Pancreas (tissue), 10 donors: ENCODE measurements at regions not wholly inside any gene's neighbourhood (a gene's known extent, or its start where the extent isn't known, plus 50 kb on each side); places are given as distances from the start of the nearest gene placed in this dataset.
"Not testable (repeated sequence)": the region's sequence is repeated elsewhere in the genome, so short reads cannot be mapped to it uniquely, and the experiment has no call there.

Source experiments
- ATAC-seq, 4 donors: fragments of 200-7000 bp; cut with Tn5 transposase; one replicate each; pipeline versions ENCODE4 v1.8.0 to v1.9.1; 2020; ENCODE audit warnings: mild to moderate bottlenecking in 4 of 4, moderate library complexity in 4 of 4
- DNase-seq, 6 donors: peaks; one replicate each; pipeline ENCODE4 v3.0.0-alpha.2; 2020
- FAIRE-seq: peaks from 2 replicates; lab custom pipeline; 2012; peaks lifted over from hg19 to GRCh38; lab: Jason Lieb, UNC
- H3K27ac ChIP-seq, 4 donors: fragments of 200-600 bp; sonication (generic); 1 replicate in 3 of 4; 2 replicates in 1 of 4; pipeline versions ENCODE4 v1.5.0 to v1.8.0; 2020
- H3K27me3 ChIP-seq, 4 donors: fragments of 200-600 bp; one replicate each; pipeline ENCODE4 v1.8.0; 2021
- H3K36me3 ChIP-seq, 3 donors: fragments of 200-600 bp; sonication (generic) in 1 of 3; one replicate each; pipeline versions ENCODE4 v1.5.0 to v1.8.0; 2020 to 2021
- H3K4me1 ChIP-seq, 3 donors: fragments of 200-600 bp; one replicate each; pipeline ENCODE4 v1.8.0; 2021
- H3K4me3 ChIP-seq, 4 donors: fragments of 200-600 bp; sonication (generic) in 2 of 4; one replicate each; pipeline versions ENCODE4 v1.5.0 to v1.8.0; 2020 to 2021
- H3K9me3 ChIP-seq, 4 donors: fragments of 200-600 bp; one replicate each; pipeline ENCODE4 v1.8.0; 2021
- WGBS, 2 donors: extraction: QIAGEN DNeasy Blood & Tissue Kit; methylation state at CpG; one replicate each; pipeline ENCODE4 v1.1.7; 2013; 5-methylcytosine and 5-hydroxymethylcytosine counted together
- intact Hi-C, 3 donors: fragments of 100-400 bp; cut with DNase I; formaldehyde crosslinking; loops; one replicate each; pipeline versions ENCODE4 v1.11.1 to v1.14.2; 2022
- TF ChIP-seq, protein P1 (sequence below), 4 donors: fragments of 200-600 bp; sonication (generic) in 3 of 4; IDR thresholded peaks; one replicate each; pipeline versions ENCODE4 v1.5.0 to v1.8.0; 2021; ENCODE audit warnings: antibody characterized with exemption in 4 of 4
- donor health status: healthy with polysubstance abuse.
- donor health status: DM: no; HTN: no; CAD: no; lungs with moderate emphysema.
- donor health status: DM: no; HTN: no; CAD: no.
- donor health status: control.
- donor health status: control.
- donor health status: Bipolar disorder and iron deficiency.
- donor health status: DM: yes; HTN: yes; CAD: no.
- donor health status: DM: no; HTN: no; CAD: no.
- donor health status: DM: no; HTN: no; CAD: no.
- donor health status: DM: yes; HTN: yes; CAD: no.

DNA sequence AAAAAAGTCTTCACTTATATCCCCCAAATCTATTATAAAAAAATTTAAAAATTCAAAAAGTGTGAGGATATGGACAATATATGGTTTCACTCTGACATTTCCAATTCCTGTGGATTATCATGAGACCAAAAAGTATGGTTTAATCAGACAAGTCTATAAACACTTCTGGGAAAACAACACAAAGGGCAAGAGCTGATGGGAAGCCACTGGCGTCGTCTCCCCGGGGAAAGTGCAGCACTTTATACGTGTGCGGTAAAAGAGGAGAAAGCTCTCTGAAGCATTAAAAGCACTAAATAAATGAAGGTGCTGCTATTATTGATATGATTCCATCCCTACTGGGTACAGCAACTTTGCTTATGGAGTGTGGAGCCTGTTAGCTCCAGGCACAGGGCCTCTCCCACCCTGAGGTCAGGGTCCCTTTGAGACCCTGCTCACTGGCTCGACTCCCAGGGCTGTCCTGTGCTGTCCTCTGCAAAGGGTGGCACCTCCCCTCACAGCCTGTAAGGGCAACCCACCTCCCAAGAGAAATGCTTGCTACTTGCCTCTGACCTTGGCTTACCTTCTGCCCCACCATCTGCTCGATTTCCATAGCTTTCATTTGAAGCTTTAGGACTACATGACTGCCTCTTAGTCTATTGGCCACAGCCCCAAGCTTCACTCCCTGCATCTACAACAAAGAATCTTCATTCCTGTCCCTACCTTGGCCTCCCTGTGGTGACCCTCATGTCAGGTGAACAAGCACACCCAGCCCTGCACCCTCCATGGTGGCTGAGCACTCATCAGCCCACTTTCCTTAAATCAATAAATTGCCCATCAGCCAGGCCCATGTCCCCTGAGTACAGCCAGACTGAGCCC, 248.6 kb downstream of the HNRNPD start:
- no peaks in the 10 kb centered on the region for H3K9me3 ChIP-seq
- no peaks in the 10 kb centered on the region for H3K4me1 ChIP-seq
- H3K4me3 ChIP-seq = no peak overlapping the region
- DNase-seq (no peak), ATAC-seq (no peak), FAIRE-seq (no peak)
- intact Hi-C loops = no loop called here
- 73 to 81% methylated on average over 7 of the region's 7 CpGs for WGBS, 2 donors
- TF ChIP-seq, protein P1, sequence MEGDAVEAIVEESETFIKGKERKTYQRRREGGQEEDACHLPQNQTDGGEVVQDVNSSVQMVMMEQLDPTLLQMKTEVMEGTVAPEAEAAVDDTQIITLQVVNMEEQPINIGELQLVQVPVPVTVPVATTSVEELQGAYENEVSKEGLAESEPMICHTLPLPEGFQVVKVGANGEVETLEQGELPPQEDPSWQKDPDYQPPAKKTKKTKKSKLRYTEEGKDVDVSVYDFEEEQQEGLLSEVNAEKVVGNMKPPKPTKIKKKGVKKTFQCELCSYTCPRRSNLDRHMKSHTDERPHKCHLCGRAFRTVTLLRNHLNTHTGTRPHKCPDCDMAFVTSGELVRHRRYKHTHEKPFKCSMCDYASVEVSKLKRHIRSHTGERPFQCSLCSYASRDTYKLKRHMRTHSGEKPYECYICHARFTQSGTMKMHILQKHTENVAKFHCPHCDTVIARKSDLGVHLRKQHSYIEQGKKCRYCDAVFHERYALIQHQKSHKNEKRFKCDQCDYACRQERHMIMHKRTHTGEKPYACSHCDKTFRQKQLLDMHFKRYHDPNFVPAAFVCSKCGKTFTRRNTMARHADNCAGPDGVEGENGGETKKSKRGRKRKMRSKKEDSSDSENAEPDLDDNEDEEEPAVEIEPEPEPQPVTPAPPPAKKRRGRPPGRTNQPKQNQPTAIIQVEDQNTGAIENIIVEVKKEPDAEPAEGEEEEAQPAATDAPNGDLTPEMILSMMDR (IDR thresholded peaks at IDR 0.05) = no peak
- no peaks in the 10 kb centered on the region for H3K27me3 ChIP-seq
- no peaks in the 10 kb centered on the region for H3K36me3 ChIP-seq
- H3K27ac ChIP-seq = no peak overlapping the region

DNA sequence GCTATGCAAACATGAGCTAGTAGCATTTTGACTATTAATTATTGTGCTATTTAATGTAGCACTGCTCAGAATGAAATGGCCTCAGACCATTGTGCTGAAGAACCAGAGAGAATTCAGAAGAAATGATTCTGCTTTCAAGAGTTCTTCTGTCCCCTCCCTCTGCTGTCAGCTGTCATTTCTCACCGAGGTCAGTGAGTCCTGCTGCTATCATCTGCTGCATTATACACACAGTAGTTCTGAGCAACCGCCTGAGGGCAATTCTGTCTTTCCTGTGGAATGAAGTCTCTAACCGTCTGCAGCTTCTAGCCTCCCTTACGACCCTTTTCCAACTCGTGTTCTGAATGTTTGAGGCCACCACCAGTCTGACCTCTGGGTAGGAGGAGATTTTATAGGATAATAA, 249.4 kb downstream of the HNRNPD start:
- FAIRE-seq (no peak), DNase-seq (no peak), ATAC-seq (no peak)
- Histone ChIP-seq H3K27ac (no peak overlapping the region), H3K4me1 (no peaks in the 10 kb centered on the region), H3K4me3 (no peak overlapping the region), H3K9me3 (no peaks in the 10 kb centered on the region), H3K27me3 (no peaks in the 10 kb centered on the region), H3K36me3 (no peaks in the 10 kb centered on the region)
- intact Hi-C loops = no loop called here
- WGBS, 2 donors = 50 to 64% methylated on average over 5 of the region's 5 CpGs
- TF ChIP-seq, protein P1 (IDR thresholded peaks at IDR 0.05) = no peak

DNA sequence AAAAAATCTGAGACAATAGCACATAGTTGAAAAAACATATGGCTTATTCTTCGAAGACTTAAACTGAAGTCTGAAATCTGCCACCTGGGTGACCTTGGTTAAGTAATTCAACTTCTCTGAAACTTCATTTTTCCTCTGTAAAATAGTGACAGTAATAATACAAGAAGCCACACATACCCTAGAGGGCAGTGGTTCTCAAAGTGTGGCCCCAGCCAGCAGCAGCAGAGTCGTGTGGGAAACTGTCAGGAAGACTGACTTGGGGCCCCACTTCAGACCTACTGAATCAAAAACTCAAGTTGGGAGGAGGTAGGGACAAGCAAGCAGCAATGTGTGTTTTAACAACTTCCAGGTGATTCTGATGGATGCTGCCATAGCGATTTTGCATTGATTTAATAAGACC, 249.9 kb downstream of the HNRNPD start:
- TF ChIP-seq, protein P1 (IDR thresholded peaks at IDR 0.05) = no peak

DNA sequence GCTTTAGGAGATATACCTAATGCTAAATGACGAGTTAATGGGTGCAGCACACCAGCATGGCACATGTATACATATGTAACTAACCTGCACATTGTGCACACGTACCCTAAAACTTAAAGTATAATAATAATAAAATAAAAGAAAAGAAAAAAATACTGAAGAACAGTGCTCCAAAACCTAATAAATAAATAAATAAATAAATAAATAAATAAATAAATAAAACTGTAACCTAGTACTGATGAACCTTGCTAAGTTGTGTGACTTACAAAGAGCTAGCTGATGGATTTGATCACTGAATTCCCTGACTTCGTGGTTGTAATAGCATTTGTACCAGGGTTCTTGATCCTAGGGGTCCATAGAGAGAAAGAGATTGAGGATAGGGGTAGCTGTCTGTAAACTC, 258.6 kb downstream of the HNRNPD start:
- H3K9me3 ChIP-seq, ATAC-seq: not testable (repeated sequence)
- WGBS, 2 donors = 77 to 88% methylated on average over 2 of the region's 3 CpGs

More for the DNA sequence above, 249.9 kb downstream of the HNRNPD start:
- WGBS, 2 donors = 43 to 44% methylated on average over 3 of the region's 3 CpGs
- no peaks in the 10 kb centered on the region for H3K4me1 ChIP-seq
- no peak for DNase-seq
- H3K27ac ChIP-seq = no peak overlapping the region
- no peak overlapping the region for H3K4me3 ChIP-seq
- no peak for FAIRE-seq
- H3K9me3 ChIP-seq = no peaks in the 10 kb centered on the region
- ATAC-seq = no peak
- no peaks in the 10 kb centered on the region for H3K27me3 ChIP-seq
- H3K36me3 ChIP-seq = no peaks in the 10 kb centered on the region
- intact Hi-C loops = no loop called here

DNA sequence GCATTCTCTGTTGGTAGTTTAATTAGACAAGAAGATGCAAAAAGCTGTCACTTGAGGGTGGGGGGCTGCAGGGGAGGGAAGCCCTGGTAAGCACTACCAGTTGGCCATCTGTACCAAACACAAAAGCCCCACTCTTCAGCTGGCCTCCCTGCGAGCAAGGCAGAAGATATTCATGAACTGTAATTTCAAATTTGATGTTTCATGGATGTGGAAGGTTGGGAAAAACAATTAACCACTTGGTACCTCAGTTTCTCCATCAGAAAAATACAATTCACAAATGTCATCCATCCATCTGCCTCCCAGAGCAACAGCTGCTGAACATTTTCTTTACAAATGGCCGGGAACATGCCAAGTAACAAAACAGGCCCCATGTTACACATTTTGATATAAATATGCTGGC, 265.3 kb downstream of the HNRNPD start:
- H3K27ac ChIP-seq = no peak overlapping the region
- H3K27me3 ChIP-seq = peaks cover 0 to 4% (median 0%) of the 10 kb centered on the region in 4 donors
- no peak for DNase-seq
- no peak overlapping the region for H3K4me3 ChIP-seq
- WGBS, 2 donors = 61 to 81% methylated on average over 2 of the region's 2 CpGs
- no peak for ATAC-seq
- FAIRE-seq = no peak
- TF ChIP-seq, protein P1 (IDR thresholded peaks at IDR 0.05) = no peak
- H3K36me3 ChIP-seq = no peaks in the 10 kb centered on the region
- H3K9me3 ChIP-seq = no peaks in the 10 kb centered on the region
- intact Hi-C loops = no loop called here
- no peaks in the 10 kb centered on the region for H3K4me1 ChIP-seq

More for the DNA sequence above, 258.6 kb downstream of the HNRNPD start:
- DNase-seq, H3K27ac ChIP-seq, H3K4me1 ChIP-seq, H3K36me3 ChIP-seq, H3K27me3 ChIP-seq, H3K4me3 ChIP-seq, intact Hi-C loops, FAIRE-seq: not testable (repeated sequence)
